ENCODE measurements at regions not wholly inside any gene's neighbourhood (a gene's known extent, or its start where the extent isn't known, plus 50 kb on each side); places are given as distances from the start of the nearest gene placed in this dataset.

DNA sequence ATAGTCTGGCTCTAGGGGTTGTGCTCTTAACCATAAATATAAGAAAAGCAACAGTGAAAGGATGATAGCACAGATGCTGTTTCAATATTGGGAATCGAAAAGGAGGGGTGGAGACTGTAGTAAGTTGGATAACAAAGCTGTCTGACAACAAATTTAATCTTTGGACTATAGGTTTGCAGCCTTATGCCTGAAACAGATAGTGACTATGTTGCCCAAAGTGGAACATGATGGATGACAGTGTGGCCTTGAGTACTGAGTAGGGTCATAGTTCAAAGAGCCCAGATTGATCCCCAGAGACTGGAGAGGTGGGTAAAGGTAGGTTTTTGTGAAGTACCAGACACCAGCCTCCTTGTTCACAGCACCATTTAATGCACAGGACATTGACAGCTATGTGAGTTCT is 144.0 kb upstream of the PALMD start:
- Histone ChIP-seq H3K79me2 (ENCODE audit: control insufficient read depth, insufficient read depth, low read length, poor library complexity) (no peaks in the 10 kb centered on the region), H4K91ac (ENCODE audit: low read depth, low read length) (no peak overlapping the region)
- no CpG with 5 or more reads among the region's 1 CpG for WGBS (ENCODE audit: extremely low coverage, insufficient coverage, insufficient read length)

DNA sequence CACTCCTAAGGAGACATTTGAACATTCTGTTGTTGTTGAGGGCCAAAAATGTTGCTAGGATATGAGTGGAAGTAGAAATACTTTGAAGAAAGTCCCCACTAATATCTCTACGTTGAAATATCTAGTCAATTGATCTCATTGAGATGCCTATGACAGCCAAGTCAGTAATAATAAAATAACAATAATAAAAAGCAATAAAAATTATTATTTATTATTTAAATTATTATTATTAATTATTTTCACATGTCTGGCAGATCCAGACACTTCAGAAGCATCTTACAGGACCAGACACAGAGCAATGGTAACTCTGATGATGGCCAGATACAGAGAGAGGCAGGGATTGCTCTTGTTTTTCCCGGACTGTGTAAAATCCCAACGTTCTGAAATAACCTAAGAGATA is 143.5 kb upstream of the PALMD start:
- Histone ChIP-seq H4K91ac (ENCODE audit: low read depth, low read length) (no peak overlapping the region), H3K36me3 (ENCODE audit: control insufficient read depth in 1 of 2, insufficient read depth in 2 of 2, low read length in 2 of 2) (no peaks in the 10 kb centered on the region), H3K4ac (ENCODE audit: low read depth, low read length) (no peak overlapping the region), H3K4me3 (ENCODE audit: low read depth, low read length) (no peak overlapping the region), H3K23ac (ENCODE audit: low read length) (no peak overlapping the region), H3K9ac (ENCODE audit: low read length) (no peak overlapping the region), H3K27ac (ENCODE audit: low read depth, low read length) (no peak overlapping the region), H3K79me1 (ENCODE audit: low read length) (no peaks in the 10 kb centered on the region), H2BK5ac (ENCODE audit: low read depth, low read length, poor library complexity) (no peak overlapping the region), H3K18ac (ENCODE audit: low read length) (no peak overlapping the region), H3K9me3 (ENCODE audit: insufficient read depth, low read depth, low read length) (no peaks in the 10 kb centered on the region), H2BK120ac (ENCODE audit: insufficient read depth, low read length, poor library complexity) (no peak overlapping the region), H3K4me2 (ENCODE audit: low read length) (no peak overlapping the region), H4K8ac (ENCODE audit: low read depth, low read length) (no peak overlapping the region), H3K4me1 (ENCODE audit: control insufficient read depth in 1 of 2, insufficient read depth in 2 of 2, low read length in 2 of 2) (no peaks in the 10 kb centered on the region), H2BK12ac (ENCODE audit: low read length) (no peak overlapping the region), H3K14ac (ENCODE audit: low read length) (no peak overlapping the region), H2AFZ (ENCODE audit: insufficient read depth, low read length, poor library complexity) (no peak overlapping the region), H3K79me2 (ENCODE audit: control insufficient read depth, insufficient read depth, low read length, poor library complexity) (no peaks in the 10 kb centered on the region), H2AK5ac (ENCODE audit: low read length) (no peak overlapping the region), H3K27me3 (ENCODE audit: insufficient read depth, low read length) (no peaks in the 10 kb centered on the region), H4K12ac (ENCODE audit: low read depth, low read length) (no peak overlapping the region)
- no CpG with 5 or more reads among the region's 3 CpGs for WGBS (ENCODE audit: extremely low coverage, insufficient coverage, insufficient read length)
- no peak for DNase-seq

More for the DNA sequence above, 144.0 kb upstream of the PALMD start:
- no peak overlapping the region for H3K4ac ChIP-seq (ENCODE audit: low read depth, low read length)
- no peak overlapping the region for H4K8ac ChIP-seq (ENCODE audit: low read depth, low read length)
- H4K12ac ChIP-seq (ENCODE audit: low read depth, low read length), result no peak overlapping the region
- H2BK5ac ChIP-seq (ENCODE audit: low read depth, low read length, poor library complexity), result no peak overlapping the region
- H3K18ac ChIP-seq (ENCODE audit: low read length), result no peak overlapping the region
- no peak overlapping the region for H3K4me2 ChIP-seq (ENCODE audit: low read length)
- no peaks in the 10 kb centered on the region for H3K27me3 ChIP-seq (ENCODE audit: insufficient read depth, low read length)
- H3K9me3 ChIP-seq (ENCODE audit: insufficient read depth, low read depth, low read length), result no peaks in the 10 kb centered on the region
- no peaks in the 10 kb centered on the region for H3K36me3 ChIP-seq (ENCODE audit: control insufficient read depth in 1 of 2, insufficient read depth in 2 of 2, low read length in 2 of 2)
- no peak overlapping the region for H3K4me3 ChIP-seq (ENCODE audit: low read depth, low read length)
- H2AK5ac ChIP-seq (ENCODE audit: low read length), result no peak overlapping the region
- no peak overlapping the region for H2AFZ ChIP-seq (ENCODE audit: insufficient read depth, low read length, poor library complexity)
- no peak overlapping the region for H3K14ac ChIP-seq (ENCODE audit: low read length)
- H3K27ac ChIP-seq (ENCODE audit: low read depth, low read length), result no peak overlapping the region
- DNase-seq, result no peak
- H2BK12ac ChIP-seq (ENCODE audit: low read length), result no peak overlapping the region
- no peaks in the 10 kb centered on the region for H3K4me1 ChIP-seq (ENCODE audit: control insufficient read depth in 1 of 2, insufficient read depth in 2 of 2, low read length in 2 of 2)
- H3K79me1 ChIP-seq (ENCODE audit: low read length), result no peaks in the 10 kb centered on the region
- H3K23ac ChIP-seq (ENCODE audit: low read length), result no peak overlapping the region
- no peak overlapping the region for H2BK120ac ChIP-seq (ENCODE audit: insufficient read depth, low read length, poor library complexity)
- H3K9ac ChIP-seq (ENCODE audit: low read length), result no peak overlapping the region

DNA sequence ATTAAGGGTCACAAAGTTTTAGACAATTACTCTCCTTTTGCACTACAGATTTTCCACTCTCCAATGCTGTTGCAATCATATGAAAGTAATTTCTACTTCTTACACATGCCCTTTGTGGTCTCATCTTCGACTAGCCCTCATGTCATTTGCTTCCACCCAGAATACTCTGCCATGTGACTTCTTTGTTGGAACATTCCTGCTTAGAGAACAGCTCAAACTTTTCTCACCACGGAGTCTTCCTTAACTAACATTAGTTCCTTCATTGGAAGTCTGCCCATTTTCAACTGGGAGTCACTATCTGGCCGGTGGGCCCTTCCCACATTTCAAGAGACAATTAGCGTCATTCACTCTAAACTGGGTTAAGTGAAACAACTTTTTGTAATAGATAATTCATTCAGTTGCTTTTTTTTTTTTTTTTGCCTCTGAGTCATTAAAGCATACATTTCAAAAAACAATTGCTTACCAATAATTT is 142.6 kb upstream of the PALMD start:
- DNase-seq, result no peak
- no peak overlapping the region for H3K14ac ChIP-seq (ENCODE audit: low read length)
- no peak overlapping the region for H3K4ac ChIP-seq (ENCODE audit: low read depth, low read length)
- H2AFZ ChIP-seq (ENCODE audit: insufficient read depth, low read length, poor library complexity), result no peak overlapping the region
- H4K12ac ChIP-seq (ENCODE audit: low read depth, low read length), result no peak overlapping the region
- no peak overlapping the region for H4K8ac ChIP-seq (ENCODE audit: low read depth, low read length)
- H2BK12ac ChIP-seq (ENCODE audit: low read length), result no peak overlapping the region
- H3K9ac ChIP-seq (ENCODE audit: low read length), result no peak overlapping the region
- H3K79me1 ChIP-seq (ENCODE audit: low read length), result no peaks in the 10 kb centered on the region
- H3K4me1 ChIP-seq (ENCODE audit: control insufficient read depth in 1 of 2, insufficient read depth in 2 of 2, low read length in 2 of 2), result no peaks in the 10 kb centered on the region
- no peaks in the 10 kb centered on the region for H3K27me3 ChIP-seq (ENCODE audit: insufficient read depth, low read length)
- no peak overlapping the region for H3K4me2 ChIP-seq (ENCODE audit: low read length)
- no peak overlapping the region for H4K91ac ChIP-seq (ENCODE audit: low read depth, low read length)
- no peak overlapping the region for H3K23ac ChIP-seq (ENCODE audit: low read length)
- no peak overlapping the region for H2AK5ac ChIP-seq (ENCODE audit: low read length)
- no CpG with 5 or more reads among the region's 4 CpGs for WGBS (ENCODE audit: extremely low coverage, insufficient coverage, insufficient read length)
- no peaks in the 10 kb centered on the region for H3K79me2 ChIP-seq (ENCODE audit: control insufficient read depth, insufficient read depth, low read length, poor library complexity)
- H3K36me3 ChIP-seq (ENCODE audit: control insufficient read depth in 1 of 2, insufficient read depth in 2 of 2, low read length in 2 of 2), result peaks cover 0 to 2% of the 10 kb centered on the region in 2 experiments
- H2BK5ac ChIP-seq (ENCODE audit: low read depth, low read length, poor library complexity), result no peak overlapping the region
- H3K4me3 ChIP-seq (ENCODE audit: low read depth, low read length), result no peak overlapping the region
- H3K27ac ChIP-seq (ENCODE audit: low read depth, low read length), result no peak overlapping the region
- peaks cover 5% of the 10 kb centered on the region for H3K9me3 ChIP-seq (ENCODE audit: insufficient read depth, low read depth, low read length)
- no peak overlapping the region for H3K18ac ChIP-seq (ENCODE audit: low read length)
- H2BK120ac ChIP-seq (ENCODE audit: insufficient read depth, low read length, poor library complexity), result no peak overlapping the region

DNA sequence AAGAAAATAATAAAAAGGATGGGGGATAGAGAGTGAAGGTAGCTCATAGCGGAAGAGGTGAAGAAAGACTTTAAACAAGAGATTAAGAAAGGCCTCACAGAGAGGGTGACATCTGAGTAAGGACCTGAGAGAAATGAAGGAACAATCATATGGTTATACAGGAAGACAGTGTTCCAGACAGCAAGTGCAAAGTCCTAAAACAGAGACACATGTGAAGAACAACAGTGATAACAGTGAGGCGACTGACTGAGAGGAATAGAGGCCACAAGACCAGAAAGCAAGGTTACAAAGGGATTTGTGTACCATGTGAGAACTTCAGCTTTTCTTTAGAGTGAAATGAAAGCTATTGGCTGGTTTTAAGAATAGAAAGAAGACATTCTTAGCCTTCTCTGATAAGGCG is 141.6 kb upstream of the PALMD start:
- Histone ChIP-seq H3K23ac (ENCODE audit: low read length) (no peak overlapping the region), H3K27ac (ENCODE audit: low read depth, low read length) (no peak overlapping the region), H4K91ac (ENCODE audit: low read depth, low read length) (no peak overlapping the region), H3K79me2 (ENCODE audit: control insufficient read depth, insufficient read depth, low read length, poor library complexity) (no peaks in the 10 kb centered on the region), H3K36me3 (ENCODE audit: control insufficient read depth in 1 of 2, insufficient read depth in 2 of 2, low read length in 2 of 2) (peaks cover 0 to 4% of the 10 kb centered on the region in 2 experiments), H3K9me3 (ENCODE audit: insufficient read depth, low read depth, low read length) (peaks cover 7% of the 10 kb centered on the region), H3K4me1 (ENCODE audit: control insufficient read depth in 1 of 2, insufficient read depth in 2 of 2, low read length in 2 of 2) (no peaks in the 10 kb centered on the region), H2AFZ (ENCODE audit: insufficient read depth, low read length, poor library complexity) (no peak overlapping the region), H3K9ac (ENCODE audit: low read length) (no peak overlapping the region), H3K4me3 (ENCODE audit: low read depth, low read length) (no peak overlapping the region), H3K79me1 (ENCODE audit: low read length) (no peaks in the 10 kb centered on the region), H3K14ac (ENCODE audit: low read length) (no peak overlapping the region), H2BK120ac (ENCODE audit: insufficient read depth, low read length, poor library complexity) (no peak overlapping the region), H3K4ac (ENCODE audit: low read depth, low read length) (no peak overlapping the region), H2AK5ac (ENCODE audit: low read length) (no peak overlapping the region), H4K8ac (ENCODE audit: low read depth, low read length) (no peak overlapping the region), H3K18ac (ENCODE audit: low read length) (no peak overlapping the region), H4K12ac (ENCODE audit: low read depth, low read length) (no peak overlapping the region), H2BK12ac (ENCODE audit: low read length) (no peak overlapping the region), H3K4me2 (ENCODE audit: low read length) (no peak overlapping the region), H3K27me3 (ENCODE audit: insufficient read depth, low read length) (no peaks in the 10 kb centered on the region), H2BK5ac (ENCODE audit: low read depth, low read length, poor library complexity) (no peak overlapping the region)
- no peak for DNase-seq
- 100% methylated on average over 1 of the region's 3 CpGs for WGBS (ENCODE audit: extremely low coverage, insufficient coverage, insufficient read length)
